Psoas muscle (tissue), 7 donors: ENCODE measurements at regions not wholly inside any gene's neighbourhood (a gene's known extent, or its start where the extent isn't known, plus 50 kb on each side); places are given as distances from the start of the nearest gene placed in this dataset.

ENCODE experiments used
- ATAC-seq, 4 donors: fragments of 200-7000 bp; cut with Tn5 transposase; one replicate each; pipeline ENCODE4 v1.9.1; 2020; ENCODE audit warnings: moderate library complexity in 3 of 4, mild to moderate bottlenecking in 2 of 4
- DNase-seq, 2 donors: peaks; one replicate each; pipeline ENCODE4 v3.0.0-alpha.2; 2020
- H3K27ac ChIP-seq: fragments of 200-600 bp; one replicate; pipeline ENCODE4 v1.8.0; 2022
- H3K27me3 ChIP-seq, 3 donors: fragments of 200-600 bp in 1 of 3; one replicate each; pipeline versions ENCODE4 v1.6.1 to v1.8.0; 2013 to 2022; ENCODE audit warnings: low read length in 2 of 3, mild to moderate bottlenecking in 2 of 3, moderate library complexity in 1 of 3; ENCODE audit not compliant: insufficient read depth in 3 of 3
- H3K36me3 ChIP-seq, 2 donors: fragments of 200-600 bp in 1 of 2; one replicate each; pipeline versions ENCODE4 v1.6.1 to v1.8.0; 2013 to 2022; ENCODE audit warnings: low read depth in 1 of 2, mild to moderate bottlenecking in 1 of 2, moderate library complexity in 1 of 2; ENCODE audit not compliant: insufficient read depth in 1 of 2
- H3K4me1 ChIP-seq: fragments of 200-600 bp; one replicate; pipeline ENCODE4 v1.8.0; 2022
- H3K4me3 ChIP-seq: fragments of 200-600 bp; one replicate; pipeline ENCODE4 v1.8.0; 2022; ENCODE audit warnings: mild to moderate bottlenecking
- H3K9me3 ChIP-seq: fragments of 200-600 bp; one replicate; pipeline ENCODE4 v1.8.0; 2022
- WGBS, 3 donors: extraction: QIAGEN DNeasy Blood & Tissue Kit; methylation state at CpG; one replicate each; pipeline versions ENCODE4 v1.1.6 to v1.1.7; 2013; 5-methylcytosine and 5-hydroxymethylcytosine counted together
- intact Hi-C, 2 donors: fragments of 100-400 bp; cut with DNase I; formaldehyde crosslinking; loops; one replicate each; pipeline versions ENCODE4 v1.11.0 to v1.14.2; 2022
- TF ChIP-seq, protein P1 (sequence below): fragments of 200-600 bp; IDR thresholded peaks from one replicate; pipeline ENCODE4 v1.8.0; 2022; ENCODE audit warnings: antibody characterized with exemption
- donor health status: healthy with polysubstance abuse.
- donor health status: DM: no; HTN: no; CAD: no; lungs with moderate emphysema.
- donor health status: Bipolar disorder and iron deficiency.
- donor health status: healthy.
- donor health status: DM: yes; HTN: yes; CAD: no.
- donor health status: DM: no; HTN: no; CAD: no.
- donor health status: DM: yes; HTN: yes; CAD: no.

GRCh38 chr6:9936551-9936950, 478.3 kb downstream of the TFAP2A start:
- Histone ChIP-seq H3K36me3 (no peaks in the 10 kb centered on the region), H3K27me3 (no peaks in the 10 kb centered on the region), H3K27ac (no peak overlapping the region), H3K4me3 (no peak overlapping the region), H3K9me3 (no peaks in the 10 kb centered on the region), H3K4me1 (no peaks in the 10 kb centered on the region)
- TF ChIP-seq, protein P1, sequence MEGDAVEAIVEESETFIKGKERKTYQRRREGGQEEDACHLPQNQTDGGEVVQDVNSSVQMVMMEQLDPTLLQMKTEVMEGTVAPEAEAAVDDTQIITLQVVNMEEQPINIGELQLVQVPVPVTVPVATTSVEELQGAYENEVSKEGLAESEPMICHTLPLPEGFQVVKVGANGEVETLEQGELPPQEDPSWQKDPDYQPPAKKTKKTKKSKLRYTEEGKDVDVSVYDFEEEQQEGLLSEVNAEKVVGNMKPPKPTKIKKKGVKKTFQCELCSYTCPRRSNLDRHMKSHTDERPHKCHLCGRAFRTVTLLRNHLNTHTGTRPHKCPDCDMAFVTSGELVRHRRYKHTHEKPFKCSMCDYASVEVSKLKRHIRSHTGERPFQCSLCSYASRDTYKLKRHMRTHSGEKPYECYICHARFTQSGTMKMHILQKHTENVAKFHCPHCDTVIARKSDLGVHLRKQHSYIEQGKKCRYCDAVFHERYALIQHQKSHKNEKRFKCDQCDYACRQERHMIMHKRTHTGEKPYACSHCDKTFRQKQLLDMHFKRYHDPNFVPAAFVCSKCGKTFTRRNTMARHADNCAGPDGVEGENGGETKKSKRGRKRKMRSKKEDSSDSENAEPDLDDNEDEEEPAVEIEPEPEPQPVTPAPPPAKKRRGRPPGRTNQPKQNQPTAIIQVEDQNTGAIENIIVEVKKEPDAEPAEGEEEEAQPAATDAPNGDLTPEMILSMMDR, result no peak
- intact Hi-C loops, result no loop called here
- DNase-seq (no peak), ATAC-seq (no peak)
- 29 to 50% (median 41%) methylated on average over 7 of the region's 7 CpGs for WGBS, 3 donors

DNA sequence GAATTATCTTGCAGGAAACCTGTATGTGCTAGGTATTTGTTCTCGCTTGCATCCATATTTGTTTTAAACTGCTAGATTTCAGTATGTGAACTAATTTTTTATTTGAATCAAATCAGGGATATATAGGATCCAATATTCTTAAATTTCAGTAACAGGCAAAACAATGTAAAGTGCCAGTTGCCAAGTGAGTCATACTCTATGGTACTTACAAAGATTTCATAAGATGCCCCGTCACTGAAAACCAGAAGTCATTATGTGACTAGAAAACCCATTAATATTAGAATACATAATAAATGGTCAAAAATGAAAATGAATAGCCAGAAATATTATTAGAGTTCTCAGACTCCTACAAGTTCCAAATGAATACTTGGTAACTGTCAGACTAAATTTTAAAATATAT, 481.2 kb downstream of the TFAP2A start:
- Histone ChIP-seq H3K27me3 (no peaks in the 10 kb centered on the region), H3K27ac (no peak overlapping the region), H3K9me3 (peaks cover 4% of the 10 kb centered on the region), H3K4me3 (no peak overlapping the region), H3K4me1 (no peaks in the 10 kb centered on the region), H3K36me3 (no peaks in the 10 kb centered on the region)
- WGBS, 3 donors, result 63 to 65% (median 64%) methylated on average over 2 of the region's 2 CpGs
- TF ChIP-seq, protein P1, result no peak
- ATAC-seq (no peak), DNase-seq (no peak)
- intact Hi-C loops, result no loop called here

DNA sequence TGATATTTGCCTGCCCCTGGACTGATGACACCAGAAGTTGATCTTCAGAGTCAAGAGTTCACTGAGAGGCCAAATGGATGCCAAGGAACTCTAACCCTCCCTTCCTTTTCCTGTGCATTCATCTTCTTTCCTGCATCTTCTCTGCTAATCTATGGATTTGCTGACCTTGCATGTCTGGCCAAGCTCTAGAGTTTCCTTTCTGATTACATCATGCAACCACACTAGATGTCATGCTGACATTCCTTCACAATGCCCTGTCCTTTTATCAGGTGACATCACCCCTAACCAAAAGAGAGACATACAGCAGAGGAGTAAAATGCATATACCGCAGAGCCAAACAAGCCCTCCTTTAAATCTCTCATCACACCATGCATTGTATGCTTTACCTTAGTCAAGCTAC, 487.6 kb downstream of the TFAP2A start:
- H3K9me3 ChIP-seq, result peaks cover 4% of the 10 kb centered on the region
- ATAC-seq, result no peak
- H3K27me3 ChIP-seq, result no peaks in the 10 kb centered on the region
- no peak overlapping the region for H3K27ac ChIP-seq
- intact Hi-C loops, result no loop called here
- no peak overlapping the region for H3K4me3 ChIP-seq
- H3K4me1 ChIP-seq, result no peaks in the 10 kb centered on the region
- no peaks in the 10 kb centered on the region for H3K36me3 ChIP-seq
- TF ChIP-seq, protein P1, result no peak
- 81 to 91% (median 88%) methylated on average over 1 of the region's 1 CpG for WGBS, 3 donors
- no peak for DNase-seq

- H3K4me1 ChIP-seq, result no peaks in the 10 kb centered on the region
- H3K27ac ChIP-seq, result no peak overlapping the region
- TF ChIP-seq, protein P1, result no peak
- H3K27me3 ChIP-seq, result no peaks in the 10 kb centered on the region
- DNase-seq (no peak), ATAC-seq (no peak)
- no peak overlapping the region for H3K4me3 ChIP-seq
- intact Hi-C loops, result no loop called here
- H3K9me3 ChIP-seq, result peaks cover 4% of the 10 kb centered on the region
- H3K36me3 ChIP-seq, result no peaks in the 10 kb centered on the region
- WGBS, 3 donors, result 71 to 80% (median 73%) methylated on average over 7 of the region's 7 CpGs
These were observed 489.9 kb downstream of the TFAP2A start for GRCh38 chr6:9924971-9925370.

DNA sequence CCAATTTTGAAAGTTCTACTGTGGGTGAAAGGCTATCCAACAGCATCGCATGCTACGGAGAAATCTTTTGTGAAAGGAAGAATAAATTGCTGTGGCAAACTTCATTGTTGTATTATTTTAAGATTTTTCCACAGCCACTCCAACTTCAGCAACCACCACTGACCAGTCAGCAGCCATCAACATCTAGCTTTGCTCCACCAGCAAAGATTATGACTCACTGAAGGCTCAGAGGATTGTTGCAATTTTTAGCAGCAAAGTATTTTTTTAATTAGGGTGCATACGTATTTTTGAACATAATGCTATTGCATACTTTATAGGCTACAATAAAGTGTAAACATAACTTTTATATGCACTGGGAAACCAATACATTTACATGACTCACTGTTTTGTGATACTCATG, 493.5 kb downstream of the TFAP2A start:
- H3K4me3 ChIP-seq, result no peak overlapping the region
- no peaks in the 10 kb centered on the region for H3K4me1 ChIP-seq
- intact Hi-C loops, result no loop called here
- TF ChIP-seq, protein P1, result no peak
- H3K36me3 ChIP-seq, result no peaks in the 10 kb centered on the region
- no peaks in the 10 kb centered on the region for H3K27me3 ChIP-seq
- DNase-seq (no peak), ATAC-seq (no peak)
- no peak overlapping the region for H3K27ac ChIP-seq
- no peaks in the 10 kb centered on the region for H3K9me3 ChIP-seq
- WGBS, 3 donors, result 76 to 81% (median 79%) methylated on average over 3 of the region's 3 CpGs
